Liver (tissue), 8 donors: ENCODE measurements at regions not wholly inside any gene's neighbourhood (a gene's known extent, or its start where the extent isn't known, plus 50 kb on each side); places are given as distances from the start of the nearest gene placed in this dataset.

Experiments used
- DNase-seq: peaks from one replicate; pipeline ENCODE4 v3.0.0-alpha.2; 2017; ENCODE audit warnings: low spot score
- H3K27ac ChIP-seq, 2 donors: one replicate each; pipeline ENCODE4 v1.7.0; 2013; ENCODE audit warnings: inconsistent platforms in 2 of 2, low read length in 2 of 2, control low read depth in 1 of 2, low read depth in 1 of 2, mild to moderate bottlenecking in 1 of 2
- H3K27me3 ChIP-seq, 4 donors: one replicate each; pipeline versions ENCODE4 v1.6.1 to v1.7.0; 2013; ENCODE audit warnings: low read length in 3 of 4, inconsistent platforms in 1 of 4, mild to moderate bottlenecking in 1 of 4, moderate library complexity in 1 of 4; ENCODE audit not compliant: control insufficient read depth in 4 of 4, insufficient read depth in 4 of 4
- H3K36me3 ChIP-seq, 4 donors: one replicate each; pipeline versions ENCODE4 v1.6.1 to v1.7.0; 2013; ENCODE audit warnings: low read length in 3 of 4, mild to moderate bottlenecking in 3 of 4, low read depth in 1 of 4, moderate library complexity in 1 of 4; ENCODE audit not compliant: control insufficient read depth in 4 of 4, insufficient read depth in 3 of 4
- H3K4me1 ChIP-seq, 4 donors: one replicate each; pipeline versions ENCODE4 v1.6.1 to v1.7.0; 2013; ENCODE audit warnings: low read length in 3 of 4, mild to moderate bottlenecking in 3 of 4, moderate library complexity in 1 of 4; ENCODE audit not compliant: control insufficient read depth in 4 of 4, insufficient read depth in 4 of 4
- H3K4me3 ChIP-seq, 3 donors: one replicate each; pipeline versions ENCODE4 v1.6.1 to v1.7.0; 2013; ENCODE audit warnings: low read length in 3 of 3, control low read depth in 1 of 3, low read depth in 1 of 3, mild to moderate bottlenecking in 1 of 3
- H3K9ac ChIP-seq, 2 donors: one replicate each; pipeline ENCODE4 v1.7.0; 2013; ENCODE audit warnings: low read length in 2 of 2, mild to moderate bottlenecking in 2 of 2, moderate library complexity in 2 of 2, control low read depth in 1 of 2, low read depth in 1 of 2
- H3K9me3 ChIP-seq, 4 donors: one replicate each; pipeline versions ENCODE4 v1.6.1 to v1.7.0; 2013; ENCODE audit warnings: low read length in 3 of 4; ENCODE audit not compliant: control insufficient read depth in 4 of 4
- EGR1 ChIP-seq, 2 donors: IDR thresholded peaks; 2 replicates each; pipeline ENCODE4 v1.6.1; 2016 to 2018; ENCODE audit warnings: antibody characterized with exemption in 2 of 2, low read depth in 2 of 2
- FOXA2 ChIP-seq: IDR thresholded peaks from 2 replicates; pipeline ENCODE4 v1.6.1; 2016; ENCODE audit warnings: antibody characterized with exemption
- GABPA ChIP-seq, 2 donors: IDR thresholded peaks in 1 of 2; conservative IDR thresholded peaks in 1 of 2; 2 replicates each; pipeline ENCODE4 v1.6.1; 2016; ENCODE audit warnings: antibody characterized with exemption in 2 of 2, mild to moderate bottlenecking in 1 of 2, moderate library complexity in 1 of 2
- HNF4A ChIP-seq, 2 donors: conservative IDR thresholded peaks; 2 replicates each; pipeline ENCODE4 v1.6.1; 2016; ENCODE audit warnings: antibody characterized with exemption in 2 of 2, mild to moderate bottlenecking in 2 of 2
- HNF4G ChIP-seq: IDR thresholded peaks from 2 replicates; pipeline ENCODE4 v1.6.1; 2016; ENCODE audit warnings: antibody characterized with exemption
- JUND ChIP-seq, 2 donors: IDR thresholded peaks; 2 replicates each; pipeline ENCODE4 v1.6.1; 2016; ENCODE audit warnings: antibody characterized with exemption in 2 of 2
- NR2F2 ChIP-seq: IDR thresholded peaks from 2 replicates; pipeline ENCODE4 v1.6.1; 2016; ENCODE audit warnings: antibody characterized with exemption
- RAD21 ChIP-seq, 2 donors: IDR thresholded peaks; 2 replicates each; pipeline ENCODE4 v1.6.1; 2016; ENCODE audit warnings: antibody characterized with exemption in 2 of 2, mild to moderate bottlenecking in 2 of 2
- REST ChIP-seq: IDR thresholded peaks from 2 replicates; pipeline ENCODE4 v1.6.1; 2016; ENCODE audit warnings: antibody characterized with exemption, mild to moderate bottlenecking
- RXRA ChIP-seq, 2 donors: IDR thresholded peaks; 2 replicates each; pipeline ENCODE4 v1.6.1; 2017 to 2018; ENCODE audit warnings: antibody characterized with exemption in 2 of 2, mild to moderate bottlenecking in 1 of 2
- SP1 ChIP-seq: IDR thresholded peaks from 2 replicates; pipeline ENCODE4 v1.6.1; 2018; ENCODE audit warnings: antibody characterized with exemption, mild to moderate bottlenecking
- TAF1 ChIP-seq: conservative IDR thresholded peaks from 2 replicates; pipeline ENCODE4 v1.6.1; 2016; ENCODE audit warnings: antibody characterized with exemption, mild to moderate bottlenecking
- YY1 ChIP-seq: IDR thresholded peaks from 2 replicates; pipeline ENCODE4 v1.6.1; 2016; ENCODE audit warnings: antibody characterized with exemption, mild to moderate bottlenecking
- ZBTB33 ChIP-seq: IDR thresholded peaks from 2 replicates; pipeline ENCODE4 v1.6.1; 2016; ENCODE audit warnings: antibody characterized with exemption
- WGBS: extraction: QIAGEN DNeasy Blood & Tissue Kit; methylation state at CpG from one replicate; pipeline ENCODE4 v1.1.7; 2013; 5-methylcytosine and 5-hydroxymethylcytosine counted together
- TF ChIP-seq, protein P1 (sequence below): IDR thresholded peaks from 2 replicates; pipeline ENCODE4 v1.6.1; 2016; ENCODE audit warnings: antibody characterized with exemption
- TF ChIP-seq, protein P2 (sequence below): fragments of 150-350 bp; IDR thresholded peaks from 2 replicates; pipeline ENCODE4 v1.5.1; 2017; ENCODE audit warnings: improper control_type of control experiment, low read depth, low read length; ENCODE audit not compliant: missing input control
- donor health status: healthy.
- donor health status: healthy.
- donor health status: healthy.
- donor health status: healthy.
- donor health status: healthy.

GRCh38 chr3:162742159-162742717 lies 1245.6 kb downstream of the OTOL1 start:
- 56% methylated on average over 4 of the region's 4 CpGs for WGBS
- no peaks in the 10 kb centered on the region for H3K4me1 ChIP-seq
- no peak overlapping the region for H3K27ac ChIP-seq
- no peak overlapping the region for H3K9ac ChIP-seq
- H3K27me3 ChIP-seq, result no peaks in the 10 kb centered on the region
- no peaks in the 10 kb centered on the region for H3K9me3 ChIP-seq
- no peaks in the 10 kb centered on the region for H3K36me3 ChIP-seq
- H3K4me3 ChIP-seq, result no peak overlapping the region
- TF ChIP-seq NR2F2 (no peak), SP1 (no peak), GABPA (IDR thresholded peaks at IDR 0.05 in 1 of 2, conservative IDR thresholded peaks at IDR 0.05 in 1 of 2) (no peak), YY1 (no peak), TAF1 (no peak), EGR1 (IDR thresholded peaks at IDR 0.05; ENCODE audit: low read depth in 2 of 2) (no peak), RAD21 (IDR thresholded peaks at IDR 0.05) (no peak), ZBTB33 (no peak), HNF4G (no peak), JUND (IDR thresholded peaks at IDR 0.05) (no peak), FOXA2 (no peak)
- TF ChIP-seq, protein P1, sequence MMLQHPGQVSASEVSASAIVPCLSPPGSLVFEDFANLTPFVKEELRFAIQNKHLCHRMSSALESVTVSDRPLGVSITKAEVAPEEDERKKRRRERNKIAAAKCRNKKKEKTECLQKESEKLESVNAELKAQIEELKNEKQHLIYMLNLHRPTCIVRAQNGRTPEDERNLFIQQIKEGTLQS, result no peak
- TF ChIP-seq, protein P2, sequence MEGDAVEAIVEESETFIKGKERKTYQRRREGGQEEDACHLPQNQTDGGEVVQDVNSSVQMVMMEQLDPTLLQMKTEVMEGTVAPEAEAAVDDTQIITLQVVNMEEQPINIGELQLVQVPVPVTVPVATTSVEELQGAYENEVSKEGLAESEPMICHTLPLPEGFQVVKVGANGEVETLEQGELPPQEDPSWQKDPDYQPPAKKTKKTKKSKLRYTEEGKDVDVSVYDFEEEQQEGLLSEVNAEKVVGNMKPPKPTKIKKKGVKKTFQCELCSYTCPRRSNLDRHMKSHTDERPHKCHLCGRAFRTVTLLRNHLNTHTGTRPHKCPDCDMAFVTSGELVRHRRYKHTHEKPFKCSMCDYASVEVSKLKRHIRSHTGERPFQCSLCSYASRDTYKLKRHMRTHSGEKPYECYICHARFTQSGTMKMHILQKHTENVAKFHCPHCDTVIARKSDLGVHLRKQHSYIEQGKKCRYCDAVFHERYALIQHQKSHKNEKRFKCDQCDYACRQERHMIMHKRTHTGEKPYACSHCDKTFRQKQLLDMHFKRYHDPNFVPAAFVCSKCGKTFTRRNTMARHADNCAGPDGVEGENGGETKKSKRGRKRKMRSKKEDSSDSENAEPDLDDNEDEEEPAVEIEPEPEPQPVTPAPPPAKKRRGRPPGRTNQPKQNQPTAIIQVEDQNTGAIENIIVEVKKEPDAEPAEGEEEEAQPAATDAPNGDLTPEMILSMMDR, result no peak
- no peak for DNase-seq

DNA sequence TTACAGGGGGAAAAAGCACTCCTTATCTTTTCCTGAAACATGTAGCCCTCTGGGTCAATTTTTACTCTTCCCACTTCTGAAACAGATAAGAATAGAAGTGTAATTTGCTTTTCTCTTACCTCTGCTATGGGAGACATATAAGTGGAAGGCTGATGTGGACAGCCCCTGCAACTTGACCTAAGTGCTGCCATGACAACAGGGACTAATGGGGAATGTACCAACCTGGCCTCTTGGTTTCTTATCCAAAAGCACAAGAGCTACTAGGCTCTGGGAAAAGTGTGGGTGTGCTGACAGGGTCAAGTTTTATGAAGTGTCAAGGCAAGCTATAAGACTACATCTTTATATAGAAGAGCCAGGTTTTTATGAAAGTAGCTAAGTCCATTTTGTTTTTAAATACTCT lies 1246.5 kb downstream of the OTOL1 start:
- no peak for DNase-seq
- no peak overlapping the region for H3K27ac ChIP-seq
- H3K4me1 ChIP-seq, result no peaks in the 10 kb centered on the region
- H3K9me3 ChIP-seq, result no peaks in the 10 kb centered on the region
- no peak overlapping the region for H3K4me3 ChIP-seq
- H3K9ac ChIP-seq, result no peak overlapping the region
- TF ChIP-seq SP1 (no peak), HNF4A (conservative IDR thresholded peaks at IDR 0.05) (no peak), JUND (IDR thresholded peaks at IDR 0.05) (no peak), FOXA2 (no peak)
- no peaks in the 10 kb centered on the region for H3K27me3 ChIP-seq
- H3K36me3 ChIP-seq, result no peaks in the 10 kb centered on the region

GRCh38 chr3:162760789-162761188 lies 1264.2 kb downstream of the OTOL1 start:
- Histone ChIP-seq H3K27me3 (no peaks in the 10 kb centered on the region), H3K9me3 (peaks cover 0 to 3% (median 0%) of the 10 kb centered on the region in 4 donors), H3K27ac (no peak overlapping the region), H3K4me3 (no peak overlapping the region), H3K4me1 (no peaks in the 10 kb centered on the region), H3K36me3 (no peaks in the 10 kb centered on the region), H3K9ac (no peak overlapping the region)
- TF ChIP-seq REST (no peak), JUND (IDR thresholded peaks at IDR 0.05) (no peak), NR2F2 (no peak), HNF4G (no peak), GABPA (IDR thresholded peaks at IDR 0.05 in 1 of 2, conservative IDR thresholded peaks at IDR 0.05 in 1 of 2) (no peak), EGR1 (IDR thresholded peaks at IDR 0.05; ENCODE audit: low read depth in 2 of 2) (no peak), SP1 (no peak), YY1 (no peak), FOXA2 (no peak), RXRA (IDR thresholded peaks at IDR 0.05) (no peak), HNF4A (conservative IDR thresholded peaks at IDR 0.05) (no peak)
- TF ChIP-seq, protein P2, result no peak
- 54% methylated on average over 2 of the region's 2 CpGs for WGBS
- DNase-seq, result no peak
